ENCODE measurements at regions not wholly inside any gene's neighbourhood (a gene's known extent, or its start where the extent isn't known, plus 50 kb on each side); places are given as distances from the start of the nearest gene placed in this dataset.

- no peak for DNase-seq
These were observed 262.7 kb upstream of the GADL1 start for GRCh38 chr3:31157047-31157694.

- DNase-seq, result no peak
These were observed 263.6 kb upstream of the GADL1 start for GRCh38 chr3:31157893-31158620.

- DNase-seq, result no peak
These were observed 265.0 kb upstream of the GADL1 start for GRCh38 chr3:31159331-31160039.

- no peak for DNase-seq
These were observed 267.4 kb upstream of the GADL1 start for GRCh38 chr3:31161889-31162288.

GRCh38 chr3:31164381-31164780 lies 269.9 kb upstream of the GADL1 start:
- no peak for DNase-seq

GRCh38 chr3:31165399-31165860 lies 271.0 kb upstream of the GADL1 start:
- DNase-seq, result no peak

- DNase-seq, result no peak
These were observed 271.9 kb upstream of the GADL1 start for GRCh38 chr3:31166249-31166885.

- DNase-seq, result no peak
These were observed 273.2 kb upstream of the GADL1 start for GRCh38 chr3:31167666-31168065.

- no peak for DNase-seq
These were observed 276.6 kb upstream of the GADL1 start for GRCh38 chr3:31170932-31171670.

GRCh38 chr3:31172336-31172735 lies 277.9 kb upstream of the GADL1 start:
- no peak for DNase-seq

- DNase-seq, result no peak
These were observed 278.8 kb upstream of the GADL1 start for GRCh38 chr3:31173118-31173718.

- DNase-seq, result no peak
These were observed 279.6 kb upstream of the GADL1 start for GRCh38 chr3:31174079-31174478.

- no peak for DNase-seq
These were observed 281.6 kb upstream of the GADL1 start for GRCh38 chr3:31176045-31176444.

GRCh38 chr3:31178467-31178866 lies 284.0 kb upstream of the GADL1 start:
- DNase-seq, result no peak

GRCh38 chr3:31179768-31180167 lies 285.3 kb upstream of the GADL1 start:
- DNase-seq, result no peak

- DNase-seq, result no peak
These were observed 285.8 kb upstream of the GADL1 start for GRCh38 chr3:31180274-31180673.

- DNase-seq, result no peak
These were observed 287.2 kb upstream of the GADL1 start for GRCh38 chr3:31181661-31182060.

GRCh38 chr3:31182661-31183060 lies 288.2 kb upstream of the GADL1 start:
- DNase-seq, result no peak

GRCh38 chr3:31184261-31185061 lies 290.0 kb upstream of the GADL1 start:
- DNase-seq, result no peak

- DNase-seq, result no peak
These were observed 290.5 kb upstream of the GADL1 start for GRCh38 chr3:31185062-31185357.

GRCh38 chr3:31186041-31186440 lies 291.6 kb upstream of the GADL1 start:
- no peak for DNase-seq

GRCh38 chr3:31187380-31187779 lies 292.9 kb upstream of the GADL1 start:
- no peak for DNase-seq

Data from retina (tissue), 1 donor.